NCI-H2029 treated with DMSO at 0.1 percent for 48 hours (cell line): ENCODE measurements at regions not wholly inside any gene's neighbourhood (a gene's known extent, or its start where the extent isn't known, plus 50 kb on each side); places are given as distances from the start of the nearest gene placed in this dataset.

ENCODE experiments used
- DNase-seq: peaks from one replicate; lab custom pipeline; 2025; lab: John Stamatoyannopoulos, UW

DNA sequence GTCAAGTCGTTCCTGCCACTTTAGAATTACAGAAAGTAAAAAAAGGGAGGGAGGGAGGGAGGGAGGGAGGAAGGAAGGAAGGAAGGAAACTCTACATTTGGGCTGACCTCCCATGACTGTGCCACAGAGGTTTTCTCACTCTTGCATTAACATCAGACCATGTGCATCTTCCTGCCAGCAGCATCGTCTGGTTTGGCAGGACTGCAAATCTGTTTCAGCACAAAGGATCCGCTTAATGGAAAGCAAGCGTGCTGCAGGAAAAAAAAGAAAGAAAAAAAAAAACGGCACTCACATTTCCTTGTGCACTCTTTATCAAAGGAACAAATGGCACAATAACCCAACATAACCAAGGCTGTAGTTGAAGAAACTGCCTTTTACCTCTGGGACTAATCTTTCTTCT lies 148.8 kb upstream of the HES1 start:
- DNase-seq: no peak

DNA sequence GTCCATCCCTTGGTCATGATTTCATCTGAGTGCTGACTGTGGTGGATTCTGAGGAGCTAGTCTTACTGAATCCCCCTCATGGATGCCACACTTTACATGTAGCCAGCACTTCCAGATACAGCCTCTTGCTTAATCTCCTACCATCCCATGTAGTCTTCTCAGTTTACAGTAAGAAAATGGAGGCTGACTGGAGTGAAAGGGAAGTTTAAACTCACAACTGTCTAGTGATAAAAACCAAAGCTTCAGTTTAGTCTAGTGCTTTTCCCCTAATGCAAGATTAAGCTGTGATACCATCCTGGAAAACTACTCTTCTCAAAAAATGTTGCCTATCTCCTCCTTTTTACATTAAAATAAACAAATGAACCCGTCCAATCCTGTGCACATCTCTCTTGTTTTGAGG lies 146.8 kb upstream of the HES1 start:
- DNase-seq: no peak

DNA sequence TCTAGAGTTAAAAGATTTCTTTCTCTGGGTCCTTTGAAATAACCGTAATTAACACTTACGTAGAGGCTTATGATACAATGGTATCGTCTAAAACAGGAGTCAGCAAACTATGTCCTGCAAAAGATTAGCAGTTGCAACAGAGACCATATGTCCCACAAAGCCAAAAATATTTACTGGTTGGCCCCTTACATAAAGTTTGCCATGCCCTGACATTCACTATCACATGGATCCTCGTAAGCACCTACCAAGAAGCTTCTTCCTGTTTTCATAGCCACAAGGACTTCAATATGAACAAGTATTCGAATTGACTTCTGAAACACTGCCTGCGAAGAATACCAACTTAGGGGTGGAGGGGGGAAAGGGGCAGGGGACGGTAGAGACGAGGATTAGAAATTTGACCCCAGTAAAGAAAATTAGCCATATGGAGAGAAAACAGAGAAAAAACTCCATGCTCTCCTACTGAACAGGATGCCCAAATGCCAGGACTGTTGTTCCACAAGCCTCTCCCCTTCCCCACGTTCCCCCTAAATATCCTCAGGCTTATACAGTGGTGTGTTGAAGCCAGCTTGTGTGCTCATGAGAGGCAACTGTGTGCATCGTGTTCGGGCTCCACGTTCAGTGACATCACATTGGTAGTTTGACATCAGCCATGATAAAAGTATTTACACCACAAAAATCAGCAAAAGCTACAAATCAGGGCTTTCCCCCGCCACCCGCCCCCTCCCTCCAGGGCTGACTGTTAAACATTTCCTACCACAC lies 144.1 kb upstream of the HES1 start:
- DNase-seq: no peak

DNA sequence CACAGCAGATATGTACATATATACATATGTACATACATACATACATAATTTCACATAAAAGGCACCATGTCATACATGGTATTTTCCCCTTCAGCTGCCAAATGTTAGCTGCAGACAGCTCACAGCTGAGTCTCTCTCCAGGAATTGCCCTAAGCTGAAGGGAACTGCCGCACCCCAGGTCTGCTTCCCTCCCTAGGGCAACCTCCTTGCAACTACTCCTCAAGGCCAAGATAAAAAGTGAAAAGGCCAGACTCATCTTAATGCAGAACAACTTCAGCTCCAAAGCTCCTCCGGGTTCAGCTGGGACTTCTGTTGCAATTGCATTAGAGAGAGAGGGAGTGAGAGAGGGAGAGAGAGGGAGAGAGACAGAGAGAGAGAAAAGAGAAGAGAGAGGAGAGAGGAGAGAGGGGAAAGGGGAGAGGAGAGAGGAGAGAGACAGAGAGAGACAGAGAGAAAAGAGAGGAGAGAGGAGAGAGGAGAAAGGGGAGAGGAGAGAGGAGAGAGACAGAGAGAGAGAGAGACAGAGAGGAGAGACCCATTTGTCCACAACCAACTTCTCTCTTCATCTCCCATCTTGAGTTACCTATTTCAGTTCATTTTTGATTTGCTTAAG lies 143.4 kb upstream of the HES1 start:
- no peak for DNase-seq

DNA sequence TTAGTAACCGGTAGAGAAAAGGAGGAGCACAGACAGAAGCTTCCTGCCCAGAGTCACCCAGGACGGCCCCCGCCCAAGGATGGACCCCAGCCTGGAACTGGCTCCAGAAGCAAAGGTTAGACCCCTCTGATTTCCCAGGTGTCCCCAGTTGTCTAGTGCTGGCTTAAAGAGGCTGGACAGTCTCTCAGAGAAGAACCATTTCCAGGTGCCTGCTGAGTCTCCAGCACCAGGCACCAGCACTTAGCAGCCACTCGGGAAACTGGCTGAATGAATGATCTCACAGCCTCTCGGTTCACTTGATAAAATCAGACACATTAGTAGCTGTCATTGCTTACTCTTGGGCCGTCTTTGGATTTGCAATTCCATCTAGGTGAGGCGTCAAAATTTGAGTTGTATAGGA lies 139.7 kb upstream of the HES1 start:
- no peak for DNase-seq

DNA sequence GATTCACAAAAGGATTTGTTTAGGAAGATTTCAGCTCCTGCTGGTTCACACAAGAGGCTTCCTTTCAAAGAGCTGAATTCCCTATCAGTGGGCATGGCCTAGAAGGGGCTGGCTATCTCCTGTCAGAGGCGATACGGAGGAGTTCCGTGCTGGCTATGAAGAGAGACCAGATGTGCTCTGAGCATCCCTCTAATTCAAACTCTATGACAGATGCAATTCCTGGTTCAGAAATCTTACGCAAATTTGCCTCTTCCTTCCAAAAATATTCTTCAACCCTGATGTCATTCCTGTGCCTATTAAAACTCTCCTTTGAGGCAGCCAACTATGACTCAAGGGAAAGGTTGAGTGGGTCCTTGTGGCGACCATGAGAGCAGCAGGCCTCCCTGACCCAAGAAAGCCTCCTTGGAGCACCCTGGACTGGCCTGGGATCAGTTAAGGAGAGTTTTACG lies 139.3 kb upstream of the HES1 start:
- no peak for DNase-seq

DNA sequence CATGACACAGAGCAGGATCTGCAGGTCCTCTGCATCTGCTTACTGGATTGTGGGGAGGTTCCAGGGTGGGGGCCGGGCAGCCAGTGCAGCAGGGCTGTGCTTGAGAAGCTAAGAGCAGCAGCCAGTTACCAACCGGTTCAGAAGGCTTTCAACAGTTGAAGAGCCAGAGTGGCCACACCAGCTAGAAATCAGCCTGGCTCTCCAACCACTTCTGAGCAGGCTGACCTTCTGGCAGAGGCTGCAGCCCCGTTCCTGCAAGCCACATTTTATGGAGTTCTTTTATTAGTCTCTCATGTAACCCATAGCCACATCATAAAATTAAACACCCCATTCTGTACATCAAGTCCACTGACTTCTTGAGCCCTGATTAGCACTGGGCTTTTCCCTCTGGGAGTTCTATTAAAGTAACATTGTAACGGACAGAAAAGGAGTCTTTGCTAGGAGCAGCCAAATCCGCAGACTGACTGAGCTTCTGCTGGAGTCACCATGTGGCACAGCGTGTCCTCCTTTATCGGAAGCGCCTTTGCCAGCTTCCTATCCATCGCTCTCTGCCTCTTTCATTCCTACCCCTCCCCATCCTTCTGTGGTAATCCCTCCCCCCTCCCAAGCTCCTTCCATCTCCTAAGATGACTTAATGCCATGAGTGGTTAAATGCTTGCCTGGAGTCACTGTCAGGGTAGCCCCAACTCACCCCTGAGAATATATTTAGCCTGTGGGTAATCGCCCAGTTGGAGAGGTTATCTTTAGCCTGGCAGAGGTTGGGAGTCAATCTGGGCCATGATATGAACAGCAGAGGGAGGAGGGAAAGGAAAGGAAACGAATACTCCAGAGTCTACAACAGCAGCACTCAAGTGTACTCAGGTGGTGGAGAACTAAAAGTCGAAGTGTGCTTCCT lies 138.5 kb upstream of the HES1 start:
- peak; percentile 87 for DNase-seq

DNA sequence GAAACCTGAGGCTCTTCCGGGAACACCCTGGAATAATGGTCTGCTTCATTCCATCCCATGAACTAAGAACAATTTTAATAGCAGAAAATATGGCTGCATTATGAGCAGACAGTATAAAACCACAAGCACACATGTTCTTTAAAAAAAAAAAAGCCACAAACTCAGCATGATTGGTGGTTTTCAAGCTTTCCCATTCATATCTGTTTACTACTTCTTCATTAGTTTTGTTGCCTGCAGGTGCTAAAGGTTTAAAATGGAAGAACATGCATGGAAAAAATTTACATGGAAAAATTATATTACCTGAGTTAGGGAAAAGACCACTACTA lies 137.9 kb upstream of the HES1 start:
- no peak for DNase-seq

DNA sequence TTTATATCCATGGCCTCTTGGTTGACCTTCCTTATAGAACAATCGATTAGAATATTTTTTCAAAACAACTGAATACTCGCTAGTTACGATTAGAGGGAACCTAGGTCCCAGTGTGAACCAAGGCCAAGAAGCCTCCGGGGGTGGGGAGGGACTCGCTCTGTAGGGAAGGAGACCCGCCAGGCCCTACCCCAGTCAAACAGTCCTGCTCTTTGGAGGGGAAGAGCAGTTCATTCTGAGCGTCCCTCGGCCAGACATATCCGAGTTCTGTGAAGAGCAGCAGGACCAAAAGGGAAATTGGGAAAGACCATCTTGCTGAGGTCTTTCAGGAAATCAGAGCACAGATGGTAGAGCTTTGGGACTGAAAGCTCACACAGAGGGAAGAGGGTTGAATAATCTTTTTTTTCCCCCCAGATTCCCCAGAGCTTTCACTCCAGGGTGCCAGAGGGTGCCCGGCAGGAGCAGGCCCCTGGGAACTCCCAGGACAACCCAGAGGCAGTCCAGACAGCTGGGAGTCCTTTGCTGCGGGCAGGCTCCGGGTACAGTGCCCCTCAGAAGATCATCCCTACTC lies 137.2 kb upstream of the HES1 start:
- DNase-seq: no peak

DNA sequence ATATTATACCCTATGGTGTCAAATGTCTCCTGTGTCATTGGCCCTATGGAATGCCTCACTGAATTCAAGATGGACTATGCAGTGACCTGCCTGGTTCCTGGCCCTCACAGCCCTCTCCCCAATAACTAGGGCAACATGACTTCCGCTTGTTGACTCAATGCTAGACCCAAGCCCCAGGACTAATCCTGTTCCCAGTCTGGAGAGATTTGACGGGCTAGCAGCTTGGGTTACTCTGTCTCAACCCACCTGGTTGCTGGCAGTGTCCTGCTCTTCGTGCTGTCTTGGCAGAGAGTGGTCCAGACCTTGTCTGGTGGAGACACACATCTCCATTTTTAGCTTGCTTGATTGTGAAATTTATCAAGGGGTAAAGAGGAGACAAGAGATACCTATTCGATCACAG lies 135.8 kb upstream of the HES1 start:
- DNase-seq: no peak

DNA sequence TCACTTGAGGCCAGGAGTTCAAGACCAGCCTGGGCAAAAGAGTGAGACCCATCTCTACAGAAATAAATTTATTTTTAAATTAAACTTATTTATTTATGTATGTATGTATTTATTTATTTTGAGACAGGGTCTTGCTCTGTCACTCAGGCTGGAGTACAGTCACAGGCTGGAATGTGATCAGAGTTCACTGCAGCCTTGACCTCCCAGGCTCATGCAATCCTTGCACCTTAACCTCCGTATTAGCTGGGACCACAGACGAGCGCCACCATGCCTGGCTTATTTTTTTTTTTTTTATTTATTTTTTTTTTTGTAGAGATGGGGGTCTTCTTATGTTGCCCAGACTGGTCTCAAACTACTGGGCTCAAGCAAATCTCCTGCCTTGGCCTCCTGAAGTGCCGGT lies 135.2 kb upstream of the HES1 start:
- DNase-seq: no peak

DNA sequence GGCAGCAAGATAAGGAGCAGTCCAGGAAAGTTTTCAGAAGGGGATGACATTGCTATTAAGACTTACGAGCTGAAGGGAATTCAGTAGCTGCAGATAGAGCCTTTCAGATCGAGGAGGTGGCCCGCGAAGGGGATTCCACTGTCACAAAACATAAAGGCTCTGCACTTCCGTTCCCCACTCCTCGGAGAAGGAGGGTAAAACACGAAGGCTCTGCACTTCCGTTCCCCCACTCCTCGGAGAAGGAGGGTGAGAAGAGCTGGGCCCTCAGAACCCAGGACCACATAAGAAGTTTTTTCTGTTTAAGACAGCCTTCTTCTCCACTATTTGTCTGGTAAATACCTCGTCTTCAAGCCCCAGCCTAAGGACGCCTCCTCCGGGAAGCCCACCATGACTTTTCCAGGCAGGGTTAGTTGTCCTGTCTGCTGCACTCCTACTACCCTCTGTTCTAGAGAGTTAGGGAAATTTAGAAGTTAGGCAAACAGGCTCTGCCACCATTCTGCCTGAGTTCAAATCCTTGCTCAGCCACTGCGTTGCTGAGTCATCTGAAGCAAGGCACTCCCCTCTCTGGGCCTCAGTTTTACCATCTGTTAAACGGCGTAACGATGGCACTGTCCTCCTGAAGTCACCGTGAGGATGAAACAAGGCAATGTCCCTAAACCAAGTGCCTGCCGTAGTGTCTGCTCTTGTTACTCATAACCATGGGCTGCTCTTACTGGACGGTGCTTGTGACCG lies 134.1 kb upstream of the HES1 start:
- no peak for DNase-seq

DNA sequence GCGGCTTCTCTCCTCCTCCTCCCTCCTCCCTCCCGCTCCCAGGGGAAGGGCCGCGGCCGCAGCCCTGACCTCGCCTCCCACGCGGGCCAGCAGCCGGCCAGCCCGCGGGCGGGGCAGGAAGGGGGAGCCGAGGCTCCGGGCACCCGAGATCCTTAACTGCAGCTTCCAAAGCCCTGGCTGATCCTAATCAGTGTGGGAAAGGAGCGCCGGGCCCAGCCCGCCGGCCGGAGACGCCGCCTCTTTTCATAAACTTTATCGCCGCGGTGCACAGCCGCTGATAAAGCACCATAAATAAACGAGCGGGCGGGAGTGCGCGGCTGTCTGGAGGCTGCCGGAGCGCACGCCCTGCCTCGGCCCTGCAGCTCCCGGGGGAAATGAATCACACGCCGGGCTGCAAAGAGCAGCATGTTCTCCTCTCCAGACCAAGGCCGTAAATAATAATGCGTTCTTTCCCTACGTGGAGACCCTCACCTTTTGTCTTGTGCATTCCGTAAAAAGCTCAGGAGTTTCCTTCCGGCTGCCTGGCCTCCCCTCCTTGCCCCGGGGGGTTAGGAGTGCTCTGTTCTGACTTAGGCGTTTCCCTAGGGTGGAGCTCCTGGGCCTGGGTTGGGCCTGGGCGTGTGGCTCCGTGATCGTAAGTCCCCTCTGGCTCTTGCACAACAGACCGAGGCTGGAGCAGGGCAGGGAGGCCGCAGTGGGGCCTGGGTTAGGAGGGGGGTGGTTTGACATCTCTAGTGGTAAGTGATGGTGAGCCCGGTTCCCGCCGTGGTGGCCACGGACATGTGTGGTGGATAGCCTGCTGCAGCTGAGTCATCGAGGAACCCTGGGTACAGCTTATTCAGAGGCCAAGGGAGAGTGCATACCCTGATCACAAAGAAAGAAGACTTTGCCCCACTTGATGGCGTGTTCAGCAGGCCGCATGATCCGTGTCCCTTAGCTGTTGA lies 132.6 kb upstream of the HES1 start:
- no peak for DNase-seq

DNA sequence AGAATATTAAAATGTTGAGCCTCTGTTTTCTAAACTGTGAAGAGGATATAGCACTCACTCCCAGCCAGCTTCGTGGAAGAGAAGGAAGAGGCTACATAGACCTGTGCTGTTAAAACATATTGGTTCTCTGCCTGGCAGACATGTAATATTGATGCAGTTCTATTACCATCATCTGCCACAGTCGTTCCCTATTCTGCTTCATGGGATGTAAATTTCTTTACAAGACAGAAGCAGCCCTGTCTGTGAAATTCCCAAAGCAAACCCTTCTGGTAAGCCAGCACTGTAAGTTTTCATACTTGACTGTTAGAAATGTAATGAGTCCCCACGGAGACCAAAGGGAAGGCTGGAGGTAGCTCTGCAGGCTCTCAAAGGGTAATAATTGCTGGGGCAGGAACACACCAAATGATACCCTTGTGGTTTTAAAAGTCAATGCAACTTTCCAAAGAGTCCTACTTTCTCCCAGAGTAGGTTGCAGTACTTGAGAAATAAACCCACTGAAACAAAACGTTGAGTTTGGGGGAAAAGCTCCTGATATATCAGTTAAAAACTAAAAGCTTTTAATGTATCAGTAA lies 129.9 kb upstream of the HES1 start:
- no peak for DNase-seq

DNA sequence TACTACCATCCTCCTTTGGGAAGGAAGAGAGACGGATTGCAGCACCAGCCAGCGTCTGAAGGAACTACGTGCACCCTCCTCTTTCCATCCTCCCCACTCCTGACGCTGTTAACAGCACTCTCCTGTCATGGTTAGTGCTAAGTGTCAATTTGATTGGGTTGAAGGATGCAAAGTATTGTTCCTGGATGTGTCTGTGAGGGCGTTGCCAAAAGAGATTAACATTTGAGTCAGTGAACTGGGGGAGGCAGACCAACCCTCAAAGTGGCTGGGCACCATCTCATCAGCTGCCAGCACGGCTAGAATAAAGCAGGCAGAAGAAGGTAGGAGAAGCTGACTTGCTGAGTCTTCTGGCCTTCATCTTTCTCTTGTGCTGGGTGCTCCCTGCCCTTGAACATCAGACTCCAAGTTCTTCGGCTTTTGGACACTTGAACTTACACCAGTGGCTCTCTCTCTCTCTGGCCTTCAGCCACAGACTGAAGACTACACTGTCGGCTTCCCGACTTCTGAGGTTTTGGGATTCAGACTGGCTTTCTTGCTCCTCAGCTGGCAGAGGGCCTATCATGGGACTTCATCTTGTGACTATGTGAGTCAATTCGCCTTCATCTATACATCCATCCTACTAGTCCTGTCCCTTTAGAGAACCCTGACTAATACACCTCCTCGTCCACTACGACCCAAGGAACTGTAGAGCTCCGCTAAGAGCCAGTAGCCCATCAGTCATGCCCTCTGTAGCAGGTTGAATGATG lies 128.2 kb upstream of the HES1 start:
- DNase-seq: no peak

DNA sequence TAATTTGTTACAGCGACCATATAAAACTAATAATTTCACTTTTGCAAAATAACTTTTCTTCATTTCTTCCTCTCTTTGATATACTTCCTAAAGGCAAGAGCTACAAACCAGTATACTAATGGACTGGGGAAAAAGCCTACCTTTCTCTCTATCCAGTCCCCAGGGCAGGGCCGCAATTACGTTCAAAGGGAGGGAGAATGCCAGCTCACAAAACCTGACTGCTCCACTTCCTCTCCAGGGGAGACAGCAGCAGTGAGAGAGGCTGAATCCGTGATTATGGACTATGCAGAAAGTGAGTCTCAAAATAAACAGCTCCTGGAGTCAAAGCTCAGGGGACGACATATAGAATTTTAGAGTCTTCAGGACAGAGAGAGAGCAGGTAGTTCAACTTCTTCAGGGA lies 126.9 kb upstream of the HES1 start:
- no peak for DNase-seq

DNA sequence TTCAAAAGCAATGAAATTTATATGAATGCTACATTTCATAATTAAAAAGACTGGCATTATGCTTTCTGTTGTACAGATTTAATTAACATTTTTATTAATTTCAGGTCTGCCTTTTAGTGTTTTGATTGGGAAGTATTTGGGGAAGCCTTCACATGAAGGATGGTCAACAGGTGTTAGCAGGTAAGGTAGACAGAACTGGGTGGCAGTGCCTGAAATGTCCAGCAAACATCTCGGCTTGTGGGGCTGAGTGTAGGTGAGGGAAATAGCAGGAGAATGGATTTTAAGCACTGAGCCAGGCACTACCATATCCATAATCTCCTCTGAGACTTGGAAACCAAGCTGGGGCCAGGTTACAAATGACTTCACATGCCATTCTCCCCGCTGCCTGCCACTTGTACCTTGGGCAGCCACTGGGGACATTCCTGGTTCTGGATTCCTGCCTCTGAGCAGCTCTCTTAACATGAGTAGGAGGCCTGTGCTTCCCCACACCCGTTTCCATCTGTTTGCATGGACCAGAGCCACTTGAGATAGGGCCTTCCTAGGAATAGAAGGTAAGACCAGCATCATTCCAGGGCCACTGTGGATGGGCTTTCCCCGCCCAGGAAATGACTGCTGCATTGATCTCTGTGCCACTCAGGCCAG lies 125.9 kb upstream of the HES1 start:
- DNase-seq: no peak

DNA sequence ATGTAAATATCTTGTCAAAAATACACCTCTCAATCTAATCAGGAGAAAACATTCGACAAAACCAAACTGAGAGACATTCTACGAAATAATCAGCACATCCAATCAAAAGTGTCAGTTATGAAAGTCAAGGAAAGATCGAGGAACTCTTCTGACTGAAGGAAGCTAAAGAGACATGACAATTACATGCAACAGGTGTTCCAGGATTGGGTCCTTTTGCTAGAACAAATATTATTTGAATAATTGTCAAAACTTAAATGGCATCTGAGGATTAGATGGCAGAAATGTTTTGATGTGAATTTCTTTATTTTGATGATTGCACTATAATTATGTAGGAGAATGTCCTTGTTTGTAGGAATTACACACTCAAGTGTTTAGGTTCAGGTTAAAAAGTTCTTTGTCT lies 124.1 kb upstream of the HES1 start:
- no peak for DNase-seq

DNA sequence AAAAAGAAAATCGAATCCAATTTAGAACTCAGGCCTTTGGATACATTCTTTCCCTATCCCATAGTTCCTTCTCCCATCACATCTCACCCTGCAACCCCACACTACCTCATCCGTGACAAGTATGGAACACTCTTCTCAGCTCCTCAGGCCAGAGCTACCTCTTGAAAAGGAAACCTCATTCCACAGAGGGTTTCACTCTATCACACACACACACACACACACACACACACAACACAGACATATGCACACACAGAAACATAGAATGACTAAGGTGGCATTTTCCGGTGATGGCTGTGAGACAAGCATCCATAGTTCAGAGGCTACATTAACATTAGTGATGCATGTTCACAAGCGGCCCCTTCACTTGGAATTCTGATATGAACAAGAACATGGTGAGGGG lies 122.0 kb upstream of the HES1 start:
- DNase-seq: no peak
